HG02973 (cell line): ENCODE measurements at regions not wholly inside any gene's neighbourhood (a gene's known extent, or its start where the extent isn't known, plus 50 kb on each side); places are given as distances from the start of the nearest gene placed in this dataset.

ENCODE experiments used
- ATAC-seq: cut with Tn5 transposase; IDR thresholded peaks from one replicate; pipeline ENCODE4 v1.9.1; 2021; ENCODE audit warnings: moderate library complexity; ENCODE audit not compliant: unreplicated experiment

DNA sequence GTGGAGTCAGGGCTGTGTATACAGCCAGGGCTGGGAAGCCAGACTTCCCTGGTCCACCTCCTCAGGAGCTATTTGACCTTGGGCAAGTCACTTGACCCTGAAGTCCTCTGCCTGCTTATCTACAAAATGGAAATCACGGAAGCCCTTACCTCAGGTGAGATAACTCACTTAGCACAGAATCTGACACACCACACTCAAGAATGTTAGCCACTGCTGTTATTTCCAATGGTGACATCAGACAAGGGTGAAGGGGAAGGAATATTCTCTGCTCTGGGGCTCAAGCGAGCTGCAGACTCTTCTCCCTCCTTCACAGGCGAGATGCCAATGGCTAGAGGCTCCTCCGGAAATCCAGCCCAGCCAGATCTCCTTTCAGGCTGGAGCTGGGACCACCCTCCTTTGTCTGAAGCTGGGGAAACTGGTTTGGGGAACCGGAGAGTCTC lies 189.6 kb downstream of the HAUS1 start:
- ATAC-seq, result no peak

DNA sequence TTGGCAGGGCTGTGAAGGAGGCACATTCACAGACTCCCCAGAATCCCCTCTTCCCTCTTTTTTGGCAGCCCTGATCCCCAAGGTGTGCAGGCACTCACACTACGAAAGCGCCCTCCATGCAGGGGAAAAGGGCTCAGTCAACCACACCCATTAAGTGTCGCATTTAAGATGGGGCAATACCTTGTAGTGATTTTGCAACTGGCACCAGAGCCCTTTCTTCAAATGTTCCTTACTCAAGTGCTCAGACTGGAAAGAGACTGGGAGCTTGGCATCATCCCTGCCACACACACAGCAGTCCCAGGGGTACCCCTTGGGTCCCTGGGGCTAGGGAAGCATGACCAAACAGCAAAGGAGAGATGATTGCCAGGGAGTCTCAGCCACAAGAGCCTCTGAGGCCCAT lies 190.1 kb downstream of the HAUS1 start:
- no peak for ATAC-seq

- ATAC-seq, result no peak
Observed at GRCh38 chr18:46294751-46295150, 190.6 kb downstream of the HAUS1 start.

DNA sequence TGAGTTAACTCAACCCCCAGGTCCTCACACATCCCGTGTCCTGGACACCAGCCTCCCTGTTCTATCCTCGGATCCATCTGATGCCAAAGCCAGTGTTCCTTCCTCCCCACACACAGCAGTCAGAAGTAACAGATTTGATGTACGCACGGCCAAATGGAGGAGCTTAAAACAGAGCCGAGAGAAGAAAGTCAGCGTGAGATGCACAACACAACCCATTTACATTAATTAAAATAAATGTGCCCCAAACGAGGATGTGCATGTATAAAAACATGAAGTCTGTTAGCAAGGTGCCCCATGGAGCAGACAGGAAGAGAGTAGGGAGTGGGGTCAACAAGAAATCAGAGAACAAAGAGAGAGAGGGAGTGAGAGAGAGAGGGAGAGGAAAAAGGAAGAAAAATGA lies 191.2 kb downstream of the HAUS1 start:
- ATAC-seq, result no peak

- ATAC-seq, result no peak
Observed at GRCh38 chr18:46296656-46297055, 192.5 kb downstream of the HAUS1 start.

DNA sequence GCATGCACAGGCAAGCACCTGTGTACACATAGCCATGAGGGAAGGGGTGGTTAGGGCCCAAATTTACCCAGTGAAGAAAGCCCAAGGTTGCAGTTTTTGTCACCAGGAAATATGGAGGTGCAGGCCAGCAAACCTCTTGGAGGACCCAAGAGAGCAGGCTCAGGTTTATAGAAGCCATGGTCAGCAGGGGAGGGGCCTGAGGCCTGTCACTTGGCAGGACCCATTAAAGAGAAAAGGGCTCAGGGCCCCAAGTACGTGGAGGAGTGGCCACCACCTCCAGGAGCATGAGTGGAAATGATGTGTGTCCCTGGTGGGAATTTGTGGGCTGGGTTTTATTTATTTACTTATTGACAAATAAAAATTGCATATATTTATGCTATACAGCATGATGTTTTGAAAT lies 192.9 kb downstream of the HAUS1 start:
- ATAC-seq, result no peak

- no peak for ATAC-seq
Observed at GRCh38 chr18:46297621-46298020, 193.4 kb downstream of the HAUS1 start.

GRCh38 chr18:46298511-46298910 lies 194.3 kb downstream of the HAUS1 start:
- no peak for ATAC-seq

GRCh38 chr18:46299465-46300008 lies 195.4 kb downstream of the HAUS1 start:
- no peak for ATAC-seq

GRCh38 chr18:46301081-46301480 lies 196.9 kb downstream of the HAUS1 start:
- ATAC-seq, result no peak

DNA sequence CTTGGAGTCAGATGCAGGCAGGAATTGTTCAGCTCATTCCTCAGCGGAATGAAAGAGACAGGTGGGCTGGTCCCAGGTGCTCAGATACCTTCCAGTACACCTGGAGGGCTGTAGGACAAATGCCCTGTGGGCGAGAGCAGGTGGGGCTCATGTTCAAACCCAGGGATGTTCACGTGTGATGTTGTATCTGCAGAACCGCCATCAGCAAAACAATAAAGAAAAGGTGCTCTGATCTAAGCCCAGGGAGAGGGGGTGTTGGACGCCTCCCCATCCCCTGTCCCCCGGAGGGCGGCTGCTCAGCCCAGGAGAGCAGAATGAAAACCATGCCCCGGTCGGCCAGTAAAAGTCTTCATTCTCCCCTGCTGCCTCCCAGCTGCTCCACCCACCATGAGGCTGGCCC lies 197.4 kb downstream of the HAUS1 start:
- ATAC-seq, result no peak

DNA sequence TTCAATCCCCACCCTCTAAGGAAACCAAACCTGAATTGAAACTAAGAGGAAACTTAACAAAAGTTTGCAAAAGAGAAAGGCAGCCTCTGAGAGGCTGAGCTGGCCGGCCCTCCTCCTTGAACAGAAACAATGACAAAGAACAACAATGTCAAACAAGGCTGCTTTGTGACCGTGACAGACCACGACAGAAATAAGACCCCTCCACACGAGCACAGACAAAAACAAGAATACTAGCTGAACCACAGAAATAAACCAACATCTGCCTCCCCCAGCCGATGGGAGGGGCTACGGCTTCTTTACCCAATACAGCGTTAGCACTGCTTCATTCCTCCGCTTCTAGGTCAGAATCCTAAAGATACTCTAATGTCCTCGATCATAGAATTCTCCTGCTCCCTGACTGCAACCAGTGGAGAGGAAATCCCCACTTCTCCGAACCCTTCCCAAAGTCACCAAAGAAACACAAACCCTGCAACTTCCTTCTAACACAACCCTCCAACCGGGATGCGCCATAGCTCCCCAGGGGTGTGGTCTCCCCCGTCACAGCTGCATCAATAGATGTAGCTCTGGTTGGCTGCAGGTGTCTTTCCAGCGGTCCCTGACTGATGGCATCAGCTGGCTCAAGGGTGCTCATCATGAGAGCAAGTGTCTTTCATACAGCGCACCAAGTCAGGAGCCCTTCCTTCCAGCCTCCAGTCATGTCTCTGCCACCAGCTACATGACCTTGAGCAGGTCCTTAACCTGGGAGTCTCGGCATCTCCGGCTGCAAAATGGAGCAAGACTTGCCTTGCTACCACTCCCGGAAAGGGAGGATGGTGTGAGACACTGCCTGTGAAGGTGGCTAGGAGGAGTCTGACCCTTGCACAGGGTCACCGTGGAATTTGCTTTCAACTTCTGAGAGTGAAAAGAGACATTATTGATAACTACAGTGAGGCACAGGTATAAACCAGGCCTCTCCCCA lies 198.6 kb downstream of the HAUS1 start:
- no peak for ATAC-seq

GRCh38 chr18:46310258-46310657 lies 206.1 kb downstream of the HAUS1 start:
- ATAC-seq, result no peak

DNA sequence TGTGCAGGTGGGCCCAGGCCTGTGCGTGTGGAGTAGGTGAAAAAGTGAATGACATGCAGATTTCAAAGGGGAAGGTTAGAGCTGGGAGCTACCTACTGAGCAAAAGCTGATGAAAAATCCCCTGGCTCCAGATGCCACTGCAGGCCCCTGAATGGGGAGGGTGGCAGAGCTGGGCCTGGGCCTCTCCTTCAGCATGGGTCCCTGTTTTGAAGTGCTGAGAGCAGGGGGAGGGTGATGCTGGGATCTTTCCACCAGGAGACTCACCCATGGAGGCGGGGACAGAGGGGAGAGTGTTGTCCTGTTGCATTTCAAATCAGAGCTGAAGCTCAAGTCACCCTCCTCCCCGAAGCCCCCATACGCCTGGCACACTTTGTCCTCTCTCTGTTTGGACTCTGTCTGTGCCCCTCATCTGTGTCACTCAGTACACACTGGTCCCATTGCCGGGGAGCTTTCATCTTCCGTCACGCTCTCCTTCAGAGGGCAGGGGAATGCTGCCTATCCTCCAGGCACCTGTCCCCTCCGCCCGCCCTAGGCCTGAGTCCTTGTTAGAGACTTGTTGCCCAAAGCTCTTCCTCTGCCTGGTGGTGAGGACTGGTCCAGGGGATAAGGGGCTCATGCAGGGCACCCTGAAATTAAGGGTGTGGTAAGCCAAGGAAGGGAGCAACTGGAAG lies 206.6 kb downstream of the HAUS1 start:
- no peak for ATAC-seq

- ATAC-seq, result no peak
Observed at GRCh38 chr18:46311491-46311890, 207.3 kb downstream of the HAUS1 start.

- no peak for ATAC-seq
Observed at GRCh38 chr18:46312221-46312620, 208.0 kb downstream of the HAUS1 start.

GRCh38 chr18:46313521-46313920 lies 209.3 kb downstream of the HAUS1 start:
- no peak for ATAC-seq

DNA sequence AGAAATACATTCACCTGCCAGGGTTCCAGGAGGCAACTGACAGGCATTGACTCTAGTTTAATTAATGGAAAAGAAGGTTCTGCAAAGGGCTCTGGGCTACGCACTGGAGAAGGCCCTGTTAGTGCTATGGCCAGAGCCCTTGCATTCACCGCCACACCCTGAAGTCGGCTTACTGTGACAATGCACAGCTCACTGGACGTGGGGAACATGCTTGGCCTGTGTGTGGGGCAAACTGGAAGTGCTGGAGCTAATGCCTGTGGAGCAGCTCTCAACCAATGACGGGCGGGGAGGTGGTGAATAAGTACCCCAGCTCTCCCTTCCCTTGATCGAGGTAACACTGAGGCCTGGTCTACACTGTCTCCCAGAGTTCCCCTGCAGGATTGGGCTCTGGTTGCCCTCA lies 209.8 kb downstream of the HAUS1 start:
- ATAC-seq, result no peak

DNA sequence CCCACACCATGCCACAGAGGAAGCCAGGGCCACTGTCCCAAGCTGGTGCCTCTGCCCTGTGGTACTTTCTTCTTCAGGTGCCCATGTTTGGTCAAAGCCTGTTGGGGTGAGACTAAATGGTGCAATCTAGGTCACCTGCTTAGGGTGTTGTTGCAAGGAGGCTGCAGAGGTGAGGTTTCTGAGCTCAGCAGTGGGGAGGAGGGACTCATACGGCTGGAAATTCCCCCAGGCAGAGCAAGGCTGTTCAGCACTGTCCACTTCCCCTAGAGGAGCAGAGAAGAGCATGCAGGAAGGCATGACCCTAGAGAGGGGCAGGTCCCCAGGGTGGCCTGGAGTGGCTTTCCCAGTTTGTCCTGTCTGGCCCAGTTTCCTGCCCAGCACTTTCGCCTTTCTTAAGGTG lies 211.0 kb downstream of the HAUS1 start:
- no peak for ATAC-seq

DNA sequence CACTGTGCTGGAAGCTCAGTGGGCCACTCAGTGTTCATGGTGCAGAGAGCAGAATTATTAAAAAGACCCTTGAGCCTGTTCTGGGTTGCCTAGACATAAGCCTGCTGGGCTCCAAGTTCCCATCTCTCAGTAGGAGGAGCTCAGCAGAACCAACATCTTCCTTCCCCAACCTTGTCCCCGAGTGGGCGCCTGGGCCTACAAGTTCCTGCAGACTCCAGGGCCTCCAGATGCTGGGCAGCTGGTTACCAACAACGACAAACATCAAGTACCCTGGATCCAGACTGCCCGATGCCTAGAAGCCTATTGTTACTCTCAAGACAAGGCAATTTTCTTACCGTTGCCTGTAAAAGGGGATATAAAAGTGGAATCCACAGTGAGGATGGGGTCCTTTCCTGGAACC lies 214.2 kb downstream of the HAUS1 start:
- ATAC-seq, result no peak

DNA sequence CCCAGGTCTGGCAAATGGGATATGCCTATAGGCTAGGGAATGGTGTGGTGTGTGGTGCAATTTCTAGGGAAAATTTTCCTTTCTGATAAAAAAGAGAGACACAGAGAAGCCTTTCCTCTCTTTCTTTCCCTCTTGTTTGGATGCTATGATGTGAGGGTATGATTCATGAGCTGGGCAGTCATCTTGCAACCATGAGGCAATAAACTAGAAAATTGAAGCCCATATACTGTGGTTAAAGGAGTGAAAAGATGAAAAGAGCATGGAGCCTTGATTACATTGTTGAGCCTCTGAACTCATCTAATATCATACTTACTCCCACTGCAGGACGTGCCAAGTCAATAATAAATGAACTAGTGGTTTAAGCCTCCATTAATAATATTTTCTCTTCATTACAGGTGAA lies 215.6 kb downstream of the HAUS1 start:
- ATAC-seq, result no peak

GRCh38 chr18:46320297-46320696 lies 216.1 kb downstream of the HAUS1 start:
- ATAC-seq, result no peak
